Stimulated activated CD8-positive, alpha-beta memory T cell treated with anti-CD3 and anti-CD28 coated beads, Interleukin-7, amount 100 ng/mL, for 24 hours (primary cell): ENCODE measurements at regions not wholly inside any gene's neighbourhood (a gene's known extent, or its start where the extent isn't known, plus 50 kb on each side); places are given as distances from the start of the nearest gene placed in this dataset.
"Not testable (repeated sequence)": the region's sequence is repeated elsewhere in the genome, so short reads cannot be mapped to it uniquely, and the experiment has no call there.

Experiments
- DNase-seq: peaks from one replicate; pipeline ENCODE4 v3.0.0-alpha.2; 2020; ENCODE audit warnings: low read depth

GRCh38 chrX:54615109-54615508 is 85.1 kb downstream of the GNL3L start:
- DNase-seq: no peak

- DNase-seq: no peak
Measured at GRCh38 chrX:54633641-54634040, 103.6 kb downstream of the GNL3L start.

- DNase-seq: no peak
Measured at GRCh38 chrX:54639018-54639345, 109.0 kb downstream of the GNL3L start.

- peak; percentile 81 for DNase-seq
Measured at GRCh38 chrX:54639346-54640102, 109.5 kb downstream of the GNL3L start.

- DNase-seq: no peak
Measured at GRCh38 chrX:54640103-54640690, 110.2 kb downstream of the GNL3L start.

- DNase-seq: no peak
Measured at GRCh38 chrX:54640736-54641135, 110.7 kb downstream of the GNL3L start.

GRCh38 chrX:54641530-54641929 is 111.5 kb downstream of the GNL3L start:
- no peak for DNase-seq

GRCh38 chrX:54647607-54648006 is 117.6 kb downstream of the GNL3L start:
- not testable (repeated sequence) for DNase-seq

- no peak for DNase-seq
Measured at GRCh38 chrX:54659547-54659946, 129.5 kb downstream of the GNL3L start.

- DNase-seq: no peak
Measured at GRCh38 chrX:54675762-54676161, 122.3 kb downstream of the ITIH6 start.

GRCh38 chrX:54695231-54695630 is 102.8 kb downstream of the ITIH6 start:
- no peak for DNase-seq

GRCh38 chrX:54695816-54696487 is 102.1 kb downstream of the ITIH6 start:
- no peak for DNase-seq
